Thyroid gland (tissue), 4 donors: ENCODE measurements at regions not wholly inside any gene's neighbourhood (a gene's known extent, or its start where the extent isn't known, plus 50 kb on each side); places are given as distances from the start of the nearest gene placed in this dataset.

Experiments used
- DNase-seq, 2 donors: peaks; one replicate each; pipeline ENCODE4 v3.0.0-alpha.2; 2019
- H3K27ac ChIP-seq, 3 donors: fragments of 200-600 bp; sonication (generic); 1 replicate in 2 of 3; 2 replicates in 1 of 3; pipeline ENCODE4 v1.5.1; 2016 to 2019; ENCODE audit warnings: mild to moderate bottlenecking in 1 of 3, moderate library complexity in 1 of 3
- H3K27me3 ChIP-seq: fragments of 200-600 bp; sonication (generic); one replicate; pipeline ENCODE4 v1.5.1; 2019
- H3K36me3 ChIP-seq, 2 donors: fragments of 200-600 bp; sonication (generic); one replicate each; pipeline ENCODE4 v1.5.1; 2016 to 2019
- H3K4me1 ChIP-seq, 2 donors: fragments of 200-600 bp; sonication (generic); one replicate each; pipeline ENCODE4 v1.5.1; 2017 to 2019
- H3K4me3 ChIP-seq, 3 donors: fragments of 200-600 bp; sonication (generic); replicated peaks in 1 of 3; 1 replicate in 2 of 3; 2 replicates in 1 of 3; pipeline ENCODE4 v1.5.1; 2016; ENCODE audit warnings: mild to moderate bottlenecking in 1 of 3
- H3K9me3 ChIP-seq: fragments of 200-600 bp; sonication (generic); one replicate; pipeline ENCODE4 v1.5.1; 2017
- POLR2A ChIP-seq, 2 donors: fragments of 450-650 bp; IDR thresholded peaks; one replicate each; pipeline ENCODE4 v1.6.1; 2017; ENCODE audit warnings: antibody characterized with exemption in 2 of 2, mild to moderate bottlenecking in 2 of 2, moderate library complexity in 1 of 2
- WGBS, 2 donors: methylation state at CpG; one replicate each; pipeline ENCODE4 v1.1.5; 2017; 5-methylcytosine and 5-hydroxymethylcytosine counted together
- intact Hi-C: fragments of 100-400 bp; cut with DNase I; formaldehyde crosslinking; loops from one replicate; pipeline ENCODE4 v1.15.1; 2023
- TF ChIP-seq, protein P1 (sequence below), 6 experiments: fragments of 200-600 bp in 3 of 6; fragments of 450-650 bp in 3 of 6; sonication (generic) in 3 of 6; IDR thresholded peaks; one replicate each; pipeline ENCODE4 v1.5.1; 2016 to 2019; ENCODE audit warnings: antibody characterized with exemption in 6 of 6, mild to moderate bottlenecking in 2 of 6, inconsistent platforms in 1 of 6, moderate library complexity in 1 of 6

DNA sequence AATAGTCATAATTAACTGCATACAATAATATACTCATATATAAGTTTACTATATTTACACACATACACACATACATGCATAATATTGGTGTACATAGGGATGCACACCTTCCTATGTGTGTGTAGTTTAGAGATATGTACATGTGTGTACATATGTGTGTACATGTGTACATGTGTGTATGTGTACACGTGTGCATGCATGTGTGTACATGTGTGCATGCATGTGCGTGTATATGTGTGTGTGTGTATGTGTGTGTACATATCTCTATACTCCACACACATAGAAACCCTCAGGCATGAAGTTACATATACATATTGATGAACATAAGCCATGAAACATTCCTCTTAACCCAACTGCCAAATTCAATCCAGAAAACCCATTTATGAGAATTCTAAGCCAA lies 547.8 kb downstream of the TLR4 start:
- TF ChIP-seq POLR2A (IDR thresholded peaks at IDR 0.05): no peak
- TF ChIP-seq, protein P1, sequence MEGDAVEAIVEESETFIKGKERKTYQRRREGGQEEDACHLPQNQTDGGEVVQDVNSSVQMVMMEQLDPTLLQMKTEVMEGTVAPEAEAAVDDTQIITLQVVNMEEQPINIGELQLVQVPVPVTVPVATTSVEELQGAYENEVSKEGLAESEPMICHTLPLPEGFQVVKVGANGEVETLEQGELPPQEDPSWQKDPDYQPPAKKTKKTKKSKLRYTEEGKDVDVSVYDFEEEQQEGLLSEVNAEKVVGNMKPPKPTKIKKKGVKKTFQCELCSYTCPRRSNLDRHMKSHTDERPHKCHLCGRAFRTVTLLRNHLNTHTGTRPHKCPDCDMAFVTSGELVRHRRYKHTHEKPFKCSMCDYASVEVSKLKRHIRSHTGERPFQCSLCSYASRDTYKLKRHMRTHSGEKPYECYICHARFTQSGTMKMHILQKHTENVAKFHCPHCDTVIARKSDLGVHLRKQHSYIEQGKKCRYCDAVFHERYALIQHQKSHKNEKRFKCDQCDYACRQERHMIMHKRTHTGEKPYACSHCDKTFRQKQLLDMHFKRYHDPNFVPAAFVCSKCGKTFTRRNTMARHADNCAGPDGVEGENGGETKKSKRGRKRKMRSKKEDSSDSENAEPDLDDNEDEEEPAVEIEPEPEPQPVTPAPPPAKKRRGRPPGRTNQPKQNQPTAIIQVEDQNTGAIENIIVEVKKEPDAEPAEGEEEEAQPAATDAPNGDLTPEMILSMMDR (IDR thresholded peaks at IDR 0.05): no peak
- DNase-seq: no peak
- intact Hi-C loops: no loop called here
- 89 to 100% methylated on average over 2 of the region's 2 CpGs for WGBS, 2 donors
- Histone ChIP-seq H3K9me3 (peaks cover 5% of the 10 kb centered on the region), H3K4me3 (no peak overlapping the region), H3K27ac (no peak overlapping the region), H3K4me1 (no peaks in the 10 kb centered on the region), H3K27me3 (no peaks in the 10 kb centered on the region), H3K36me3 (no peaks in the 10 kb centered on the region)

DNA sequence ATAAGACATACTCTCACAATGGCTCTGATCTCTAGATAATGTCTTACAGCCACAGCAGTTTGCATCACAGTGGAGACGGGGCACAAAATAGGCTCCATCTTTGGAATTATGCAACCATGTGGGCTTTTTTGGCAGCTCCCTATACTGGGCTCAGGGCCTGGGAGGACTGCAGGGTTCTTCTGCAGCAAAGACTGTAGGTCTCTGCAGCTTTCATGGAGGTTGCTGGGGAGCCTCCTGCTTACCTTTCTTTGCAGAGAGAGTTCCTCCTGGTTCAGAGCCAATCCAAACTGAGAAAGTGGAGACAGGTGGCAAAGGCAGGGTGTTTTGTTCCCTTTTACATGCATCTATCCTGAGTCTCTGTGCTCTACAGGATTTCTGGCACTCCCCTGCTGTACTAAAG lies 558.0 kb downstream of the TLR4 start:
- no peak for DNase-seq
- TF ChIP-seq, protein P1 (IDR thresholded peaks at IDR 0.05): no peak
- TF ChIP-seq POLR2A (IDR thresholded peaks at IDR 0.05): no peak
- H3K36me3 ChIP-seq: no peaks in the 10 kb centered on the region
- no peak overlapping the region for H3K27ac ChIP-seq
- H3K9me3 ChIP-seq: no peaks in the 10 kb centered on the region
- no peaks in the 10 kb centered on the region for H3K4me1 ChIP-seq
- WGBS, 2 donors: 71 to 83% methylated on average over 1 of the region's 1 CpG
- no peaks in the 10 kb centered on the region for H3K27me3 ChIP-seq
- intact Hi-C loops: no loop called here
- no peak overlapping the region for H3K4me3 ChIP-seq

DNA sequence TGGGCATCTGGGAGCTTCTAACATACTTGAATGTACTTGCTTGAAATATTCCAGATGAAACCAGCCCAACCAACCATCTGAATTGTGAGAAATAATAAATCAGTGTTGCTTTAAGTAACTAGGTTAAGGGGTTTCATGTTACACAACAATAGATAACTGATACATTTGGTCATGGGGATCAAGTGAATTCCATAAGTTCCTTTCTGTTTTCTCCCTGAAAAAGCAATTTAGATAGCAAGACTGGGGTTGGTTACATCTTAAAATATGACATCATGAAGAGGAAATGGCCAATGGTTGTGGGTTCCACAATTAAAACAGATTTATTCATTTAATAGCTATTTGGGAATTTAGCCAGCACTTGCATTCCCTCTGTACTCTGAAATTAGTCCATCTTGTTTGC lies 559.7 kb downstream of the TLR4 start:
- H3K27me3 ChIP-seq: no peaks in the 10 kb centered on the region
- no peak for TF ChIP-seq POLR2A (IDR thresholded peaks at IDR 0.05)
- TF ChIP-seq, protein P1 (IDR thresholded peaks at IDR 0.05): no peak
- DNase-seq: no peak
- no peaks in the 10 kb centered on the region for H3K9me3 ChIP-seq
- H3K4me1 ChIP-seq: no peaks in the 10 kb centered on the region
- no peak overlapping the region for H3K4me3 ChIP-seq
- no peaks in the 10 kb centered on the region for H3K36me3 ChIP-seq
- no peak overlapping the region for H3K27ac ChIP-seq
- intact Hi-C loops: no loop called here

DNA sequence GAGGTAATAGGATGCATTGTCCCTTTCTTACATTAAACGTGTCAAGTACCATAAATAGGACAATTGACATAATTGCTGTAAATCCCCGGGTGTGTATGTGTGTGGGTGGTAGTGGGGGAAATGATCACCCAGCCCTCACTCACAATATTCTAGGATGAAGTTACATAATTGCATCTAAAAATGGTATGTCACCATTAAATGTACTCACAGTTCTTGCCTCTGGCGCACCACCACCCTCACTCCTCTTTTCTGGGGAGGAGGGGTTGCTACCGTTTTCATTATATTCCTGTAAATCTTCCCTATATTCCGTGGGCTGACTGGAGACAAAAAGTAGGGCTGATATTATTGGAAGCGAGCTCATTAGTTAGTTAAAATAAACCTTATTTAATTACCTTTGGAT lies 563.8 kb downstream of the TLR4 start:
- no peaks in the 10 kb centered on the region for H3K27me3 ChIP-seq
- H3K36me3 ChIP-seq: no peaks in the 10 kb centered on the region
- H3K27ac ChIP-seq: no peak overlapping the region
- H3K4me3 ChIP-seq: no peak overlapping the region
- no peaks in the 10 kb centered on the region for H3K4me1 ChIP-seq
- no peaks in the 10 kb centered on the region for H3K9me3 ChIP-seq
- TF ChIP-seq POLR2A (IDR thresholded peaks at IDR 0.05): no peak
- TF ChIP-seq, protein P1 (IDR thresholded peaks at IDR 0.05): no peak
- WGBS, 2 donors: 76 to 85% methylated on average over 6 of the region's 6 CpGs
- intact Hi-C loops: no loop called here
- DNase-seq: no peak

DNA sequence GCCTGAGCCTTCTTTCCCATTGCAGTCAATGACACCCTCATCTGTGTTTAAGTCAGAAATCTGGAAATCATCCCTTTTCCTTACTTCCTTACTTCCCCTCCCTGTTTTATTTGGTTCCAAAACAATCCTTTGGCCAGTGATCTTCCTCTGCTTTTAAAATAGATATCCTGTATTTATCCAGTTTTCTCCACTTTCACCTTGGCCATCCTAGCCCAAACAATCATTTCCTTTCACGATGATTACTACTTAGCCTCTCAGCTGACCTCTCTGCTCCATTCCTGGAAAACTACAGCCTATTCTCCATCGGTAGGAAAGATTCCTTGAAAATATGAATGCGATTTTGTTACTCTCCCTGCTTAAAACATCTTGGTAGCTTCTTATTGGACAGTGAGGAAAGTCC lies 565.4 kb downstream of the TLR4 start:
- Histone ChIP-seq H3K27ac (no peak overlapping the region), H3K27me3 (no peaks in the 10 kb centered on the region), H3K36me3 (no peaks in the 10 kb centered on the region), H3K9me3 (no peaks in the 10 kb centered on the region), H3K4me3 (no peak overlapping the region), H3K4me1 (no peaks in the 10 kb centered on the region)
- intact Hi-C loops: no loop called here
- TF ChIP-seq POLR2A (IDR thresholded peaks at IDR 0.05): no peak
- TF ChIP-seq, protein P1 (IDR thresholded peaks at IDR 0.05): no peak
- DNase-seq: no peak
- WGBS, 2 donors: 69 to 71% methylated on average over 3 of the region's 3 CpGs
